HepG2 (cell line): ENCODE measurements at regions not wholly inside any gene's neighbourhood (a gene's known extent, or its start where the extent isn't known, plus 50 kb on each side); places are given as distances from the start of the nearest gene placed in this dataset.
A peak's percentile ranks its signal among the peaks of the same experiment; 100 is the strongest.

Experiments
- ATAC-seq: fragments of 200-7000 bp; cut with Tn5 transposase; 3 replicates; pipeline ENCODE4 v1.9.1; 2020; ENCODE audit warnings: mild to moderate bottlenecking, moderate library complexity
- BruUV-seq: library from RNA; stranded (reverse); fragments of 400-500 nt; replicated peaks from 2 replicates; lab custom pipeline; 2021; lab: Mats Ljungman, UMichigan
- CTCF ChIA-PET: fragments of 300-600 bp; formaldehyde crosslinking; extraction: SDS; loops from one replicate; lab custom pipeline; 2021; ENCODE audit warnings: low total read pairs, inconsistent platforms, low intra/inter-chr PET ratio; lab: Yijun Ruan, JAX
- POLR2A ChIA-PET: fragments of 350-600 bp; sonication (Branson Sonifier 250); formaldehyde crosslinking; loops from one replicate; lab custom pipeline; 2020; ENCODE audit warnings: antibody characterized with exemption, inconsistent platforms; lab: Yijun Ruan, JAX
- DNase-seq: peaks from one replicate; pipeline ENCODE4 v3.0.0-alpha.2; 2015; ENCODE audit warnings: low spot score
- FAIRE-seq: peaks from 3 replicates; lab custom pipeline; 2011; peaks lifted over from hg19 to GRCh38; lab: Jason Lieb, UNC
- H2AFZ ChIP-seq: one replicate; pipeline ENCODE4 v1.6.1; 2011; ENCODE audit warnings: low read length, inconsistent platforms
- H3K27ac ChIP-seq: fragments of 300-600 bp; 3 replicates; pipeline ENCODE4 v1.8.0; 2011; ENCODE audit warnings: mixed run types, mild to moderate bottlenecking, mixed read lengths, low read length, inconsistent platforms; ENCODE audit not compliant: insufficient read depth; ENCODE audit errors: extremely low read length
- H3K27me3 ChIP-seq, 2 experiments: fragments of 200-600 bp in 1 of 2; 2 replicates in 1 of 2; 3 replicates in 1 of 2; pipeline versions ENCODE4 v1.6.0 to v1.8.0; 2011; ENCODE audit warnings: low read length in 2 of 2, mild to moderate bottlenecking in 2 of 2, moderate library complexity in 2 of 2, inconsistent platforms in 1 of 2; ENCODE audit not compliant: insufficient read depth in 2 of 2, control insufficient read depth in 1 of 2
- H3K36me3 ChIP-seq, 2 experiments: fragments of 200-600 bp in 1 of 2; replicated peaks in 1 of 2; 2 replicates in 1 of 2; 3 replicates in 1 of 2; pipeline versions ENCODE4 v1.5.1 to v1.8.0; 2011; ENCODE audit warnings: low read length in 2 of 2, inconsistent platforms in 1 of 2; ENCODE audit not compliant: insufficient read depth in 2 of 2, control insufficient read depth in 1 of 2
- H3K4me1 ChIP-seq: 2 replicates; pipeline ENCODE4 v1.5.1; 2012; ENCODE audit warnings: low read length, inconsistent platforms; ENCODE audit not compliant: insufficient read depth
- H3K4me2 ChIP-seq: 2 replicates; pipeline ENCODE4 v1.6.0; 2011; ENCODE audit warnings: low read depth, low read length, inconsistent platforms
- H3K4me3 ChIP-seq, 3 experiments: fragments of 200-600 bp in 1 of 3; sonication (generic), shearing (Covaris generic) in 1 of 3; replicated peaks in 1 of 3; 2 replicates each; pipeline ENCODE4 v1.5.1; 2011 to 2016; ENCODE audit warnings: low read length in 3 of 3, inconsistent platforms in 2 of 3, low read depth in 2 of 3, mild to moderate bottlenecking in 2 of 3, control low read depth in 1 of 3, mixed read lengths in 1 of 3; ENCODE audit not compliant: insufficient read depth in 1 of 3
- H3K79me2 ChIP-seq: one replicate; pipeline ENCODE4 v1.6.1; 2011; ENCODE audit warnings: low read length, inconsistent platforms; ENCODE audit not compliant: insufficient read depth
- H3K9ac ChIP-seq: 2 replicates; pipeline ENCODE4 v1.6.0; 2011; ENCODE audit warnings: mild to moderate bottlenecking, low read depth, low read length, inconsistent platforms; ENCODE audit not compliant: insufficient read depth
- H3K9me3 ChIP-seq: 2 replicates; pipeline ENCODE4 v1.5.1; 2012; ENCODE audit warnings: mild to moderate bottlenecking, low read length
- H4K20me1 ChIP-seq: 2 replicates; pipeline ENCODE4 v1.6.0; 2011; ENCODE audit warnings: inconsistent platforms, mild to moderate bottlenecking, low read length, moderate library complexity; ENCODE audit not compliant: insufficient read depth
- ERF ChIP-seq: IDR thresholded peaks from 2 replicates; pipeline ENCODE4 v1.6.1; 2018; ENCODE audit warnings: missing biosample characterization, missing genetic modification reagents
- FOSL1 ChIP-seq: sonication (generic); formaldehyde crosslinking; IDR thresholded peaks from 2 replicates; pipeline ENCODE4 v1.9.0; 2021; ENCODE audit warnings: missing genetic modification reagents, borderline replicate concordance
- HDAC1 ChIP-seq: sonication (generic); formaldehyde crosslinking; IDR thresholded peaks from 2 replicates; pipeline ENCODE4 v1.5.1; 2020; ENCODE audit warnings: mild to moderate bottlenecking, missing genetic modification reagents
- JUND ChIP-seq: sonication (generic); formaldehyde crosslinking; IDR thresholded peaks from 2 replicates; pipeline ENCODE4 v1.8.0; 2022; ENCODE audit warnings: mild to moderate bottlenecking, missing genetic modification reagents
- REPIN1 ChIP-seq: sonication (generic); formaldehyde crosslinking; IDR thresholded peaks from 2 replicates; pipeline ENCODE4 v1.8.0; 2022; ENCODE audit warnings: missing genetic modification reagents, low read depth, mild to moderate bottlenecking, borderline replicate concordance
- SIN3B ChIP-seq: fragments of 150-350 bp; IDR thresholded peaks from 2 replicates; pipeline ENCODE4 v1.6.1; 2014; ENCODE audit warnings: low read length
- SOX6 ChIP-seq, 2 experiments: fragments of 450-650 bp in 1 of 2; sonication (generic) in 1 of 2; formaldehyde crosslinking in 1 of 2; IDR thresholded peaks; 2 replicates each; pipeline versions ENCODE4 v1.4.0 to v1.6.1; 2017 to 2020; ENCODE audit warnings: antibody characterized with exemption in 1 of 2, mild to moderate bottlenecking in 1 of 2, missing genetic modification reagents in 1 of 2
- SP4 ChIP-seq: sonication (generic); formaldehyde crosslinking; IDR thresholded peaks from 2 replicates; pipeline ENCODE4 v1.8.1; 2023; ENCODE audit warnings: mild to moderate bottlenecking, missing genetic modification reagents
- TARDBP ChIP-seq: sonication (generic); formaldehyde crosslinking; IDR thresholded peaks from 2 replicates; pipeline ENCODE4 v1.8.0; 2022; ENCODE audit warnings: mild to moderate bottlenecking, missing genetic modification reagents
- ZEB1 ChIP-seq: IDR thresholded peaks from 2 replicates; pipeline ENCODE4 v1.6.1; 2012; ENCODE audit warnings: mild to moderate bottlenecking, low read depth, inconsistent platforms; ENCODE audit not compliant: insufficient replicate concordance
- ZNF17 ChIP-seq: sonication (generic); formaldehyde crosslinking; IDR thresholded peaks from 2 replicates; pipeline ENCODE4 v1.5.0; 2020; ENCODE audit warnings: mild to moderate bottlenecking, missing genetic modification reagents
- ZNF3 ChIP-seq: IDR thresholded peaks from 2 replicates; pipeline ENCODE4 v1.7.0; 2017; ENCODE audit warnings: inconsistent platforms
- ZNF530 ChIP-seq: sonication (generic); formaldehyde crosslinking; IDR thresholded peaks from 2 replicates; pipeline ENCODE4 v1.5.0; 2020; ENCODE audit warnings: low read depth, mild to moderate bottlenecking, missing genetic modification reagents
- ZNF543 ChIP-seq: sonication (generic); formaldehyde crosslinking; IDR thresholded peaks from 2 replicates; pipeline ENCODE4 v1.4.0; 2020; ENCODE audit warnings: mild to moderate bottlenecking, missing genetic modification reagents
- ZZZ3 ChIP-seq: sonication (generic); formaldehyde crosslinking; IDR thresholded peaks from 2 replicates; pipeline ENCODE4 v1.4.0; 2020; ENCODE audit warnings: missing genetic modification reagents, mild to moderate bottlenecking, borderline replicate concordance
- WGBS: methylation state at CpG from one replicate; pipeline ENCODE4 v1.1.6; 2017; ENCODE audit warnings: low lambda C conversion rate; 5-methylcytosine and 5-hydroxymethylcytosine counted together
- in situ Hi-C: cut with HindIII; loops from 2 replicates; pipeline ENCODE4 v1.10.0; 2017; ENCODE audit warnings: low pct_unique_long_range_greater_than_20kb; ENCODE audit not compliant: extremely low pct_ligation_motif_present
- intact Hi-C: fragments of 100-400 bp; cut with micrococcal nuclease; formaldehyde crosslinking; loops from one replicate; pipeline ENCODE4 v1.10.0; 2022; ENCODE audit not compliant: unreplicated experiment
- TF ChIP-seq, protein P1 (sequence below): sonication (generic); formaldehyde crosslinking; IDR thresholded peaks from 2 replicates; pipeline ENCODE4 v1.8.0; 2022; ENCODE audit warnings: mild to moderate bottlenecking, missing genetic modification reagents, moderate library complexity
- TF ChIP-seq, protein P2 (sequence below): sonication (generic); formaldehyde crosslinking; IDR thresholded peaks from 2 replicates; pipeline ENCODE4 v1.5.1; 2020; ENCODE audit warnings: missing genetic modification reagents, mild to moderate bottlenecking, borderline replicate concordance
- TF ChIP-seq, protein P3 (sequence below): sonication (generic); formaldehyde crosslinking; IDR thresholded peaks from 2 replicates; pipeline ENCODE4 v1.8.0; 2022; ENCODE audit warnings: mild to moderate bottlenecking, missing genetic modification reagents, moderate library complexity
- TF ChIP-seq, protein P4 (sequence below): sonication (generic); formaldehyde crosslinking; IDR thresholded peaks from 2 replicates; pipeline ENCODE4 v1.5.0; 2020; ENCODE audit warnings: missing genetic modification reagents, mild to moderate bottlenecking, borderline replicate concordance

DNA sequence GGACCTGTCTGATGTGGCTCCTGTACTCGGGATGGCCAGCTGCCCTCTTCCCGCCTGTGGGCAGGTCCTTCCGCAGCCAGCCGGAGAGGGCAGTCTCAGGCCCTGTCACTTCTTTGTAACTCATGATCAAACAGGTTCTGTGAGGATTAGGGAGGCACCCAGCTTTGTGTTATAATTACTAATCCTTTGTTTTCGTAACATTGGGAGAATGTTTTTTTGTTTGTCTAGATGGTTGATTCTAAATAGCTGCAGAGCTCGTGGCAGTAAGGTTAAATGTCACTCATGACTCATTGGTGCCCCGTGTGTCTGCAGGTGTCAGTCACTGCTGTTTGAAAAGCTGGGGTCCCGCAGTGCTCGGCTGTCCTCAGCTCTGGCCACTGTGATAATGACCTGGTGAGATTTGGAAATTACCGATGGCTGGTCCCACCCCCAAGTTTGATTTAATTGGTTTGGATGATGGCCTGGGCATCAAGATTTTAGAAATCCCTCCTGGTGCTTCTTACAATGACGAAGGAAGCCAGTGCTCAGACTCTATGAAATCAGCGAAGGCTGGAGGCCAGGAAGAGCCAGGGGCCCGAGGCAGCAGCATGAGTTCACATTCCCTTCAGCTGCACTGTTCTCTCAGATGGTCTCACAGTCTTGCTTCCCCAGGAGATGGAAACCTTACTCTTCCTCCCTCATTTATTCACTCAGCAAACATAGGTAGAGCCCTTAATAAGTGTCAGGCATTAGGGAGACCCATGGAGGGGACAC, 172.8 kb downstream of the VAPA start (continued):
- TF ChIP-seq SOX6 (IDR thresholded peaks at IDR 0.05) (no peak), SOX6 (CRISPR knock-in tag; IDR thresholded peaks at IDR 0.05) (peak; percentile 14; the same call in 1 of the 2 replicates), ZEB1 (no peak), ZNF543 (CRISPR knock-in tag) (no peak), ZZZ3 (CRISPR knock-in tag) (no peak)

DNA sequence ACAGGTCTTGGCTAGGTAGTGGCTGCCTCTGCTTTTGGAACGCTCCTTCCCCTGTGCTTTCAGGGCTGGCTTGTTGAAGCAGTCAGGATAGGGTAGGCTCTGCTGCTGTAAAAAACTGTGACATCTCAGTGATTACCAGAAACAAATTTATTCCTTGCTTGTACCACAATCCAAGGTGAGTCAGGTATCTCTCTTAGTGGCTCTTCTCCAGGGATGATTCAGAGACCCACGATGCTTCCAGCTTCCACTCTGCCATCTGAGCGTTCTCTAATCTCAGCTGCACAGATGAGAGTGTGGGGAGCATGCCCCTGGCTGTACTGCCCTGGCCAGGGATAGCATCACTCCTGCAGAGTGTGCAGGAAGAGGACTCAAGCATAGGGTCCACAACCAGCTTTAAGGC, 174.9 kb downstream of the VAPA start:
- no peaks in the 10 kb centered on the region for H3K79me2 ChIP-seq
- no peak overlapping the region for H3K4me3 ChIP-seq
- H3K27me3 ChIP-seq = peaks cover 0 to 13% of the 10 kb centered on the region in 2 experiments; a peak in 3 of 5 replicates
- H4K20me1 ChIP-seq = no peaks in the 10 kb centered on the region; the same call in 1 of the 2 replicates
- H3K9me3 ChIP-seq = no peaks in the 10 kb centered on the region
- WGBS = 57% methylated on average over 2 of the region's 3 CpGs
- ChIA-PET CTCF (no interaction called here), POLR2A (no interaction called here)
- H3K4me2 ChIP-seq = no peak overlapping the region
- BruUV-seq = no TSS peak
- intact Hi-C loops = no loop called here
- no peak for FAIRE-seq
- no peak for ATAC-seq
- H3K36me3 ChIP-seq = no peaks in the 10 kb centered on the region
- in situ Hi-C loops = no loop called here
- DNase-seq = no peak
- H2AFZ ChIP-seq = no peak overlapping the region
- TF ChIP-seq SP4 = no peak
- TF ChIP-seq, protein P1, sequence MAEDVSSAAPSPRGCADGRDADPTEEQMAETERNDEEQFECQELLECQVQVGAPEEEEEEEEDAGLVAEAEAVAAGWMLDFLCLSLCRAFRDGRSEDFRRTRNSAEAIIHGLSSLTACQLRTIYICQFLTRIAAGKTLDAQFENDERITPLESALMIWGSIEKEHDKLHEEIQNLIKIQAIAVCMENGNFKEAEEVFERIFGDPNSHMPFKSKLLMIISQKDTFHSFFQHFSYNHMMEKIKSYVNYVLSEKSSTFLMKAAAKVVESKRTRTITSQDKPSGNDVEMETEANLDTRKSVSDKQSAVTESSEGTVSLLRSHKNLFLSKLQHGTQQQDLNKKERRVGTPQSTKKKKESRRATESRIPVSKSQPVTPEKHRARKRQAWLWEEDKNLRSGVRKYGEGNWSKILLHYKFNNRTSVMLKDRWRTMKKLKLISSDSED (CRISPR knock-in tag) = no peak
- no peak for TF ChIP-seq JUND (CRISPR knock-in tag)
- TF ChIP-seq FOSL1 = no peak
- TF ChIP-seq ZNF17 (CRISPR knock-in tag) = no peak
- TF ChIP-seq TARDBP (CRISPR knock-in tag) = no peak
- no peak for TF ChIP-seq ZNF530 (CRISPR knock-in tag)
- TF ChIP-seq, protein P2, sequence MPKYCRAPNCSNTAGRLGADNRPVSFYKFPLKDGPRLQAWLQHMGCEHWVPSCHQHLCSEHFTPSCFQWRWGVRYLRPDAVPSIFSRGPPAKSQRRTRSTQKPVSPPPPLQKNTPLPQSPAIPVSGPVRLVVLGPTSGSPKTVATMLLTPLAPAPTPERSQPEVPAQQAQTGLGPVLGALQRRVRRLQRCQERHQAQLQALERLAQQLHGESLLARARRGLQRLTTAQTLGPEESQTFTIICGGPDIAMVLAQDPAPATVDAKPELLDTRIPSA (CRISPR knock-in tag) = no peak
- no peak for TF ChIP-seq SIN3B
- TF ChIP-seq REPIN1 (CRISPR knock-in tag) = no peak
- TF ChIP-seq, protein P3, sequence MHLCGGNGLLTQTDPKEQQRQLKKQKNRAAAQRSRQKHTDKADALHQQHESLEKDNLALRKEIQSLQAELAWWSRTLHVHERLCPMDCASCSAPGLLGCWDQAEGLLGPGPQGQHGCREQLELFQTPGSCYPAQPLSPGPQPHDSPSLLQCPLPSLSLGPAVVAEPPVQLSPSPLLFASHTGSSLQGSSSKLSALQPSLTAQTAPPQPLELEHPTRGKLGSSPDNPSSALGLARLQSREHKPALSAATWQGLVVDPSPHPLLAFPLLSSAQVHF = no peak
- no peak for TF ChIP-seq HDAC1 (CRISPR knock-in tag)
- TF ChIP-seq ZNF3 (CRISPR knock-in tag) = no peak
- TF ChIP-seq ERF (CRISPR knock-in tag) = no peak
- TF ChIP-seq, protein P4, sequence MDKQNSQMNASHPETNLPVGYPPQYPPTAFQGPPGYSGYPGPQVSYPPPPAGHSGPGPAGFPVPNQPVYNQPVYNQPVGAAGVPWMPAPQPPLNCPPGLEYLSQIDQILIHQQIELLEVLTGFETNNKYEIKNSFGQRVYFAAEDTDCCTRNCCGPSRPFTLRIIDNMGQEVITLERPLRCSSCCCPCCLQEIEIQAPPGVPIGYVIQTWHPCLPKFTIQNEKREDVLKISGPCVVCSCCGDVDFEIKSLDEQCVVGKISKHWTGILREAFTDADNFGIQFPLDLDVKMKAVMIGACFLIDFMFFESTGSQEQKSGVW (CRISPR knock-in tag) = no peak
- H3K27ac ChIP-seq = no peak overlapping the region
- H3K9ac ChIP-seq = no peak overlapping the region
- peaks cover 17% of the 10 kb centered on the region for H3K4me1 ChIP-seq
